HG03575 (cell line): ENCODE measurements at regions not wholly inside any gene's neighbourhood (a gene's known extent, or its start where the extent isn't known, plus 50 kb on each side); places are given as distances from the start of the nearest gene placed in this dataset.
"Not testable (repeated sequence)": the region's sequence is repeated elsewhere in the genome, so short reads cannot be mapped to it uniquely, and the experiment has no call there.

ENCODE experiments used
- ATAC-seq: cut with Tn5 transposase; IDR thresholded peaks from one replicate; pipeline ENCODE4 v1.9.1; 2021; ENCODE audit not compliant: unreplicated experiment, insufficient number of reproducible peaks, low FRiP score; ENCODE audit errors: extremely low read depth

GRCh38 chr2:7852546-7852945 lies 829.3 kb upstream of the ID2 start:
- ATAC-seq = no peak

- ATAC-seq = no peak
Measured at GRCh38 chr2:7857904-7858303, 824.0 kb upstream of the ID2 start.

GRCh38 chr2:7858624-7859023 lies 823.2 kb upstream of the ID2 start:
- no peak for ATAC-seq

- ATAC-seq = no peak
Measured at GRCh38 chr2:7860693-7861092, 821.2 kb upstream of the ID2 start.

GRCh38 chr2:7861910-7862702 lies 819.8 kb upstream of the ID2 start:
- ATAC-seq = no peak

GRCh38 chr2:7866104-7866503 lies 815.8 kb upstream of the ID2 start:
- ATAC-seq = no peak

GRCh38 chr2:7866825-7867224 lies 815.0 kb upstream of the ID2 start:
- ATAC-seq = no peak

GRCh38 chr2:7867867-7868266 lies 814.0 kb upstream of the ID2 start:
- ATAC-seq = no peak

GRCh38 chr2:7868836-7869235 lies 813.0 kb upstream of the ID2 start:
- no peak for ATAC-seq

- ATAC-seq = not testable (repeated sequence)
Measured at GRCh38 chr2:7876445-7876844, 805.4 kb upstream of the ID2 start.

GRCh38 chr2:7878266-7878665 lies 803.6 kb upstream of the ID2 start:
- ATAC-seq = not testable (repeated sequence)

- no peak for ATAC-seq
Measured at GRCh38 chr2:7878786-7879482, 802.9 kb upstream of the ID2 start.

GRCh38 chr2:7879483-7879835 lies 802.4 kb upstream of the ID2 start:
- no peak for ATAC-seq

- ATAC-seq = no peak
Measured at GRCh38 chr2:7880126-7880525, 801.7 kb upstream of the ID2 start.

- ATAC-seq = no peak
Measured at GRCh38 chr2:7880566-7880965, 801.3 kb upstream of the ID2 start.

GRCh38 chr2:7881063-7881462 lies 800.8 kb upstream of the ID2 start:
- no peak for ATAC-seq

GRCh38 chr2:7881466-7881865 lies 800.4 kb upstream of the ID2 start:
- ATAC-seq = no peak

- no peak for ATAC-seq
Measured at GRCh38 chr2:7882296-7882695, 799.6 kb upstream of the ID2 start.

- ATAC-seq = no peak
Measured at GRCh38 chr2:7884338-7884737, 797.5 kb upstream of the ID2 start.

GRCh38 chr2:7886666-7887065 lies 795.2 kb upstream of the ID2 start:
- no peak for ATAC-seq

GRCh38 chr2:7887441-7887840 lies 794.4 kb upstream of the ID2 start:
- ATAC-seq = no peak
